Transverse colon (tissue), 4 donors: ENCODE measurements at regions not wholly inside any gene's neighbourhood (a gene's known extent, or its start where the extent isn't known, plus 50 kb on each side); places are given as distances from the start of the nearest gene placed in this dataset.

ENCODE experiments used
- DNase-seq: peaks from one replicate; pipeline ENCODE4 v3.0.0-alpha.2; 2019
- H3K27ac ChIP-seq, 4 donors: fragments of 200-600 bp; sonication (generic); 2 replicates each; pipeline ENCODE4 v1.5.1; 2016 to 2018; ENCODE audit warnings: inconsistent platforms in 4 of 4
- H3K27me3 ChIP-seq: fragments of 200-600 bp; sonication (generic); 2 replicates; pipeline ENCODE4 v1.5.1; 2017; ENCODE audit warnings: inconsistent platforms
- H3K36me3 ChIP-seq, 4 donors: fragments of 200-600 bp; sonication (generic); 2 replicates each; pipeline ENCODE4 v1.5.1; 2017 to 2019; ENCODE audit warnings: inconsistent platforms in 4 of 4
- H3K4me1 ChIP-seq, 4 donors: fragments of 200-600 bp; sonication (generic); 2 replicates each; pipeline ENCODE4 v1.5.1; 2017 to 2020; ENCODE audit warnings: inconsistent platforms in 4 of 4
- H3K4me3 ChIP-seq, 4 donors: fragments of 200-600 bp; sonication (generic); 1 replicate in 1 of 4; 2 replicates in 3 of 4; pipeline versions ENCODE4 v1.5.1 to v1.6.1; 2017 to 2019; ENCODE audit warnings: inconsistent platforms in 4 of 4
- H3K9me3 ChIP-seq, 2 donors: fragments of 200-600 bp; sonication (generic); 2 replicates each; pipeline ENCODE4 v1.5.1; 2017 to 2019; ENCODE audit warnings: inconsistent platforms in 2 of 2
- EP300 ChIP-seq: sonication (generic); formaldehyde crosslinking; IDR thresholded peaks from one replicate; pipeline ENCODE4 v1.6.1; 2017; ENCODE audit warnings: antibody characterized with exemption, low read depth
- POLR2A ChIP-seq: fragments of 450-650 bp; IDR thresholded peaks from one replicate; pipeline ENCODE4 v1.6.1; 2016; ENCODE audit warnings: antibody characterized with exemption, mild to moderate bottlenecking, moderate library complexity
- POLR2AphosphoS5 ChIP-seq, 3 donors: sonication (generic); formaldehyde crosslinking; IDR thresholded peaks; one replicate each; pipeline ENCODE4 v1.6.1; 2016; ENCODE audit warnings: antibody characterized with exemption in 3 of 3
- WGBS, 2 donors: methylation state at CpG; one replicate each; pipeline ENCODE4 v1.1.5; 2018; ENCODE audit warnings: low coverage in 1 of 2; 5-methylcytosine and 5-hydroxymethylcytosine counted together
- in situ Hi-C, 4 donors: fragments of 200-750 bp; cut with MboI; loops; one replicate each; pipeline versions ENCODE4 v1.15.0 to v1.15.1; 2017; ENCODE audit warnings: low sequenced_read_pairs in 3 of 4, low pct_ligation_motif_present in 1 of 4, low pct_unique_long_range_greater_than_20kb in 1 of 4
- intact Hi-C: fragments of 100-400 bp; cut with DNase I; formaldehyde crosslinking; loops from one replicate; pipeline ENCODE4 v1.15.1; 2023; ENCODE audit warnings: low total_unique reads
- TF ChIP-seq, protein P1 (sequence below), 5 experiments: fragments of 200-600 bp in 3 of 5; fragments of 450-650 bp in 2 of 5; sonication (generic) in 3 of 5; IDR thresholded peaks; 1 replicate in 2 of 5; 2 replicates in 3 of 5; pipeline ENCODE4 v1.5.1; 2016 to 2017; ENCODE audit warnings: antibody characterized with exemption in 5 of 5, inconsistent platforms in 3 of 5, mild to moderate bottlenecking in 2 of 5, moderate library complexity in 1 of 5

DNA sequence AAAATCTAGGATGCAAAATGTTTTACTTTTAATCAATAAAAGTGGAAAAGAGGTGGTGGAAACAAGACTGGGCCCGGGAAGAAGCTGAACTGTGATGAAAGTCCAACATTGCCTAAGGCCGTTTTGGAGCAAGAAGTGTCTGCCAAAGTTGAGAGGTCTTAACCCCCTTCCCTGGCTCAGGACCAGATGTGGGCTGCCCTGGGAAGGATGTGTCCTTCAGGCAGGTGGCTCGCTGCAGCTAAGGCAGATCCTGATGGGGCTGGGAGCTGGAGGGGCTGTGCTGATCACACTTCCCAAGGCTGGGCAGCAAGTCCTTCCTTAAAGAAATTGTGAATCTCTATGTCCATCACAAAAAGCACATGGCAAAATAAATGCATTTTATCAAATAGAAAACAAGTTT, 581.6 kb downstream of the GALC start:
- Histone ChIP-seq H3K4me3 (no peak overlapping the region), H3K9me3 (no peaks in the 10 kb centered on the region), H3K27ac (no peak overlapping the region), H3K4me1 (no peaks in the 10 kb centered on the region), H3K36me3 (no peaks in the 10 kb centered on the region), H3K27me3 (no peaks in the 10 kb centered on the region)
- 60 to 74% methylated on average over 2 to 3 of the region's 3 CpGs for WGBS, 2 donors
- TF ChIP-seq EP300 (no peak), POLR2A (no peak), POLR2AphosphoS5 (IDR thresholded peaks at IDR 0.05) (no peak)
- TF ChIP-seq, protein P1, sequence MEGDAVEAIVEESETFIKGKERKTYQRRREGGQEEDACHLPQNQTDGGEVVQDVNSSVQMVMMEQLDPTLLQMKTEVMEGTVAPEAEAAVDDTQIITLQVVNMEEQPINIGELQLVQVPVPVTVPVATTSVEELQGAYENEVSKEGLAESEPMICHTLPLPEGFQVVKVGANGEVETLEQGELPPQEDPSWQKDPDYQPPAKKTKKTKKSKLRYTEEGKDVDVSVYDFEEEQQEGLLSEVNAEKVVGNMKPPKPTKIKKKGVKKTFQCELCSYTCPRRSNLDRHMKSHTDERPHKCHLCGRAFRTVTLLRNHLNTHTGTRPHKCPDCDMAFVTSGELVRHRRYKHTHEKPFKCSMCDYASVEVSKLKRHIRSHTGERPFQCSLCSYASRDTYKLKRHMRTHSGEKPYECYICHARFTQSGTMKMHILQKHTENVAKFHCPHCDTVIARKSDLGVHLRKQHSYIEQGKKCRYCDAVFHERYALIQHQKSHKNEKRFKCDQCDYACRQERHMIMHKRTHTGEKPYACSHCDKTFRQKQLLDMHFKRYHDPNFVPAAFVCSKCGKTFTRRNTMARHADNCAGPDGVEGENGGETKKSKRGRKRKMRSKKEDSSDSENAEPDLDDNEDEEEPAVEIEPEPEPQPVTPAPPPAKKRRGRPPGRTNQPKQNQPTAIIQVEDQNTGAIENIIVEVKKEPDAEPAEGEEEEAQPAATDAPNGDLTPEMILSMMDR (IDR thresholded peaks at IDR 0.05), result no peak
- intact Hi-C loops (no loop called here), in situ Hi-C loops (no loop called here)
- DNase-seq, result no peak

DNA sequence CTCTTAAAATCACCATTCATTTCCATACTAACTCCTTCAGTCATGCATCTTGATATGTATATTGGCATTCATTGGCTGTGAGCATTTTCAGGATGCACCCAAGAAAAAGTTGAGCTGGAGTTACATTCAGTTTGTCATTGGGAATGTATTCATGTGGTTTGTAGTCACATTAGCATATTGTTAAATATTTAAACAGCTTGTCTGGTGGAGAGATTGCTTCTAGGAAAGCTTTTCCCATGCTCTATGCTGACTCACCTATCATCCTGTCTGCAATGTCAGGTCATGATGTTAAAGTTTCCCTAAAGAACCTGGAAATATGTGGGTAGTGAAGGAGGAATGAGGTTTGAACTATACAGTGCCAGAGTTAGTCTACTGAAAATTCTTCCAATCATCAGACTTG, 583.6 kb downstream of the GALC start:
- H3K4me3 ChIP-seq, result no peak overlapping the region
- no peak for DNase-seq
- H3K4me1 ChIP-seq, result no peaks in the 10 kb centered on the region
- H3K36me3 ChIP-seq, result no peaks in the 10 kb centered on the region
- intact Hi-C loops (no loop called here), in situ Hi-C loops (no loop called here)
- TF ChIP-seq EP300, result no peak
- TF ChIP-seq, protein P1 (IDR thresholded peaks at IDR 0.05), result no peak
- TF ChIP-seq POLR2A, result no peak
- H3K27ac ChIP-seq, result no peak overlapping the region
- no peaks in the 10 kb centered on the region for H3K9me3 ChIP-seq
- no peaks in the 10 kb centered on the region for H3K27me3 ChIP-seq

DNA sequence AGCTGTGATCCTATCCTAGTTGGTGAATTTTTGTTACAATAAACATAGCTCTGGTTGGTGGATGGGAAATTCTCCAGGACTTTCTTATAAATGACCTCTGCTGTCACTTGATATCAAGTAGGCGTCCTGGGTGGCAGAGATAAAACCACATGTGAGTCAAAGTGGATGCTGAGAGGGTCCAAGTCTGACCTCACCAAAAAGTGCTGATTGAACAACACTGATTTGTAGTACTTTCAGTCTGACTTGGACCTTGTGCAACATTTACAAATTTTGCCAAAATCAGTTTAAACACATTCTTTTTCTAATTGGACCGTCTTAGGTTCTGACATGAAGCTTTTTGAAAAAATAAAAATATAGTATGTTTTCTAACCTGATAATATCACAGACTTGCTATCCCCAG, 585.6 kb downstream of the GALC start:
- in situ Hi-C loops (no loop called here), intact Hi-C loops (no loop called here)
- no peaks in the 10 kb centered on the region for H3K9me3 ChIP-seq
- no peak overlapping the region for H3K27ac ChIP-seq
- H3K4me1 ChIP-seq, result no peaks in the 10 kb centered on the region
- no peaks in the 10 kb centered on the region for H3K36me3 ChIP-seq
- no peak for DNase-seq
- TF ChIP-seq POLR2AphosphoS5 (IDR thresholded peaks at IDR 0.05) (no peak), EP300 (no peak), POLR2A (no peak)
- TF ChIP-seq, protein P1 (IDR thresholded peaks at IDR 0.05), result no peak
- 54 to 73% methylated on average over 2 of the region's 2 CpGs for WGBS, 2 donors
- no peaks in the 10 kb centered on the region for H3K27me3 ChIP-seq
- H3K4me3 ChIP-seq, result no peak overlapping the region

DNA sequence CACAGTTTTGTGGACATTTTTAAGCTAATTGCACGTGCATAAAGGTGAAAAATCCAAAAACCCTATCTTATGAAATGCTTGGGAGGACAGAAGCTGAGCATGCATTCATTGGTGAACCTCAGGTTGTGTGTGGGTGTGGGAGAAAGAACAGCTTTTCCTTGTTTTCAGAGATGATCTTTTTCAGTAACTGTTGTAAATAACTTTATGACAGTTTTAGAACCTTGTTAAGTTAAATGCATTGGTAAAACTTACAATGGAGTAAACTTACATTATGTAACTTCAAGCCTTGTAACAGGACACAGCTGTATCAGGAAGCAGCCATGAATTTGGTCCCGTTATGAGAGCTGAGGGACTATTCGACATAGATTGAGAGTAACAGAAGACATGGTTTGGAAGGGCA, 587.4 kb downstream of the GALC start:
- intact Hi-C loops, result no loop called here
- H3K27me3 ChIP-seq, result no peaks in the 10 kb centered on the region

DNA sequence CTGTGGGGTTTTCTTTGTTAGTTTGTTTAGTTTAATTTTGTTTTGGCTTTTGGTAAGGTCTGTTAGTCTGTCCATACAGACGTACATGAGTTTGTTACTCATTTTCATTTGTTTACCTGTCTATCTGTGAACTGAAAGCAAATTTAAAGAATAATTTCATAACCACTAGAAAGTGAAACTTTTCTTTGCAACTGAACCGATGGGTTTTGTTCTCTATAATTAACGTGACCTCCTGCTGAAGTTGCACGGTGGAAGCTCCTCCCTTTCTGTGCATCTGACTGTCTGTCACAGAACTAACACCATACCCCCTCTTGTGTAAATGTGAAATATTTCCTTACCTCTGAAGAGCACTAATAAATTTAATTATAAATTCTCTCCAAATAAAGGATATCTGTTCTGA, 595.5 kb downstream of the GALC start:
- in situ Hi-C loops (no loop called here), intact Hi-C loops (no loop called here)
- no peaks in the 10 kb centered on the region for H3K4me1 ChIP-seq
- no peaks in the 10 kb centered on the region for H3K9me3 ChIP-seq
- no peaks in the 10 kb centered on the region for H3K36me3 ChIP-seq
- H3K4me3 ChIP-seq, result no peak overlapping the region
- no peak overlapping the region for H3K27ac ChIP-seq
- TF ChIP-seq EP300, result no peak
- no peak for TF ChIP-seq POLR2AphosphoS5 (IDR thresholded peaks at IDR 0.05)
- TF ChIP-seq, protein P1 (IDR thresholded peaks at IDR 0.05), result no peak
- no peak for TF ChIP-seq POLR2A
- 50 to 52% methylated on average over 4 of the region's 4 CpGs for WGBS, 2 donors
- no peak for DNase-seq
- H3K27me3 ChIP-seq, result no peaks in the 10 kb centered on the region

More for the DNA sequence above, 587.4 kb downstream of the GALC start:
- no peaks in the 10 kb centered on the region for H3K36me3 ChIP-seq
- no peak for DNase-seq
- no peaks in the 10 kb centered on the region for H3K9me3 ChIP-seq
- TF ChIP-seq POLR2AphosphoS5 (IDR thresholded peaks at IDR 0.05), result no peak
- H3K27ac ChIP-seq, result no peak overlapping the region
- 21 to 40% methylated on average over 3 of the region's 3 CpGs for WGBS, 2 donors
- in situ Hi-C loops, result no loop called here
- no peaks in the 10 kb centered on the region for H3K4me1 ChIP-seq
- H3K4me3 ChIP-seq, result no peak overlapping the region
